ENCODE measurements at regions not wholly inside any gene's neighbourhood (a gene's known extent, or its start where the extent isn't known, plus 50 kb on each side); places are given as distances from the start of the nearest gene placed in this dataset.

DNA sequence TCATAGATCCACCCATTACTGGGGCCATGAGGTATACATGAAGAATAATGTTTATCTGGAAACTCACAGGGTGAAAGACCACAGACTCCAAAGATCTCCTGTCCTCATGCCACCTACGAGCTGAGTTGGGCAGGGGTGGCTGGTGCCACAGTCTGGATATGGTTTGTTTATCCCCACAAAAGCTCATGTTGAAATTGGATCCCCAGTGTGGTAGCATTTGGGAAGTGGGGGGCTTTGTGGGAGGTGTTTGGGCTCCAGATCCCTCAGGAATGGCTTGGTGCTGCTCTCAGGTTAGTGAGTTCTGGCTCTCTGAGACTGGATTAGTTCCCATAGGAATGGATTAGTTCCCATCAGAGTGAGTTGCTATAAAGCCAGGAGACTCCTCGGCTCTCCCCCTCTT is 192.3 kb upstream of the FSCB start:
- H3K27me3 ChIP-seq (replicated peaks; ENCODE audit: insufficient read depth, low read depth, low read length, poor library complexity), result no peaks in the 10 kb centered on the region
- TF ChIP-seq, protein P1, sequence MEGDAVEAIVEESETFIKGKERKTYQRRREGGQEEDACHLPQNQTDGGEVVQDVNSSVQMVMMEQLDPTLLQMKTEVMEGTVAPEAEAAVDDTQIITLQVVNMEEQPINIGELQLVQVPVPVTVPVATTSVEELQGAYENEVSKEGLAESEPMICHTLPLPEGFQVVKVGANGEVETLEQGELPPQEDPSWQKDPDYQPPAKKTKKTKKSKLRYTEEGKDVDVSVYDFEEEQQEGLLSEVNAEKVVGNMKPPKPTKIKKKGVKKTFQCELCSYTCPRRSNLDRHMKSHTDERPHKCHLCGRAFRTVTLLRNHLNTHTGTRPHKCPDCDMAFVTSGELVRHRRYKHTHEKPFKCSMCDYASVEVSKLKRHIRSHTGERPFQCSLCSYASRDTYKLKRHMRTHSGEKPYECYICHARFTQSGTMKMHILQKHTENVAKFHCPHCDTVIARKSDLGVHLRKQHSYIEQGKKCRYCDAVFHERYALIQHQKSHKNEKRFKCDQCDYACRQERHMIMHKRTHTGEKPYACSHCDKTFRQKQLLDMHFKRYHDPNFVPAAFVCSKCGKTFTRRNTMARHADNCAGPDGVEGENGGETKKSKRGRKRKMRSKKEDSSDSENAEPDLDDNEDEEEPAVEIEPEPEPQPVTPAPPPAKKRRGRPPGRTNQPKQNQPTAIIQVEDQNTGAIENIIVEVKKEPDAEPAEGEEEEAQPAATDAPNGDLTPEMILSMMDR (conservative IDR thresholded peaks at IDR 0.05; ENCODE audit: low read depth, low read length), result no peak
- TF ChIP-seq EZH2 (IDR thresholded peaks at IDR 0.05; ENCODE audit: borderline replicate concordance, low read depth, low read length, poor library complexity, severe bottlenecking), result no peak
- no peak overlapping the region for H3K27ac ChIP-seq (ENCODE audit: low read depth, low read length, poor library complexity, severe bottlenecking)
- DNase-seq (ENCODE audit: low spot score), result no peak
- BruUV-seq (replicated peaks), result no TSS peak
- ChIA-PET CTCF (interaction anchor here (0.9 kb wide), 1 partner anchor 26 kb away, joined by 3 read pairs; no protein-coding TSS in a partner anchor), POLR2A (ENCODE audit: low non-redundant PET) (no interaction called here)
- no peaks in the 10 kb centered on the region for H3K36me3 ChIP-seq (ENCODE audit: insufficient read depth, low read length, poor library complexity, severe bottlenecking)
- H3K4me1 ChIP-seq (ENCODE audit: insufficient read depth, low read length, poor library complexity, severe bottlenecking), result no peaks in the 10 kb centered on the region
- H3K4me3 ChIP-seq (ENCODE audit: low read depth, low read length, poor library complexity, severe bottlenecking), result no peak overlapping the region
- H3K9me3 ChIP-seq (ENCODE audit: low read depth, low read length, poor library complexity, severe bottlenecking), result no peaks in the 10 kb centered on the region
- intact Hi-C loops (cut with micrococcal nuclease; ENCODE audit: unreplicated experiment), result no loop called here

DNA sequence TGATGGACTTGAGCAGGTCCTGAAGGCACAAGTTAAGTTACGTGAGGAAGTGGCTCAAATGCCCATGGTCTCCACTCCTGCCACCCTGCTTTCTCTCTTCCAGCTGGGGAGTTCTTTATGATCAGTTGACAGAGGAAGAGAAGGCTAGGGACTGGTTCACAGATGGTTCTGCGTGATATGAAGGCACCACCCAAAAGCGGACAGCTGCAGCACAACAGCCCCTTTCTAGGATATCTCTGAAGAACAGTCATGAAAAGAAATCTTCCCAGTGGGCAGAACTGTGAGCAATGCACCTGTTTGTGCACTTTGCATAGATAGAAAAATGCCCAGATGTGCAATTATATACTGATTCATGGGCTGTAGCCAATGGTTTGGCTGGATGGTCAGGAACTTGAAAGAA is 162.4 kb upstream of the FSCB start:
- BruUV-seq (replicated peaks), result no TSS peak
- no peak for DNase-seq (ENCODE audit: low spot score)
- ChIA-PET CTCF (no interaction called here), POLR2A (ENCODE audit: low non-redundant PET) (no interaction called here)
- Histone ChIP-seq H3K4me3 (ENCODE audit: low read depth, low read length, poor library complexity, severe bottlenecking) (no peak overlapping the region), H3K27me3 (replicated peaks; ENCODE audit: insufficient read depth, low read depth, low read length, poor library complexity) (no peaks in the 10 kb centered on the region), H3K4me1 (ENCODE audit: insufficient read depth, low read length, poor library complexity, severe bottlenecking) (no peaks in the 10 kb centered on the region), H3K9me3 (ENCODE audit: low read depth, low read length, poor library complexity, severe bottlenecking) (no peaks in the 10 kb centered on the region), H3K36me3 (ENCODE audit: insufficient read depth, low read length, poor library complexity, severe bottlenecking) (no peaks in the 10 kb centered on the region), H3K27ac (ENCODE audit: low read depth, low read length, poor library complexity, severe bottlenecking) (no peak overlapping the region)
- no peak for TF ChIP-seq EZH2 (IDR thresholded peaks at IDR 0.05; ENCODE audit: borderline replicate concordance, low read depth, low read length, poor library complexity, severe bottlenecking)
- TF ChIP-seq, protein P1 (conservative IDR thresholded peaks at IDR 0.05; ENCODE audit: low read depth, low read length), result no peak
- intact Hi-C loops (cut with micrococcal nuclease; ENCODE audit: unreplicated experiment), result no loop called here

DNA sequence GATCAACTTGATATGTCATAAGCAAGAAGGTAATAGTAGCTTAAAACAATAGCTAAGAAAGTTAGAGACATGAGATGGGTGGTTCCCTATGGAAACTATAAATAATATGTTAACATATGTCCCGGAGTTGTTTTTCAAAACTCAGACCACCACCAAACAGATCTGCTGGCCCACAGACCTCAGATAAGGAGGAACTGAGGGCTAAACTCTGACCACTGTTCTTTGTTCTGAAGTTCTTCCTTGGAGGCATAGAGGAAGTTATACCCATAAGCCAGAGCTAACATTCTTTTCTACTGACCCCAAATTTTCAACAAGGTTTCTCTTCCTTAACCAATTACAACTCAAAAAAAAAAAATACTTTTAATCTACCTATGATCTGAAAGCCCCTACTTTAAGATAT is 156.1 kb upstream of the FSCB start:
- Histone ChIP-seq H3K27me3 (replicated peaks; ENCODE audit: insufficient read depth, low read depth, low read length, poor library complexity) (no peaks in the 10 kb centered on the region), H3K9me3 (ENCODE audit: low read depth, low read length, poor library complexity, severe bottlenecking) (no peaks in the 10 kb centered on the region), H3K4me3 (ENCODE audit: low read depth, low read length, poor library complexity, severe bottlenecking) (no peak overlapping the region), H3K27ac (ENCODE audit: low read depth, low read length, poor library complexity, severe bottlenecking) (no peak overlapping the region), H3K36me3 (ENCODE audit: insufficient read depth, low read length, poor library complexity, severe bottlenecking) (no peaks in the 10 kb centered on the region), H3K4me1 (ENCODE audit: insufficient read depth, low read length, poor library complexity, severe bottlenecking) (peaks cover 5% of the 10 kb centered on the region)
- no peak for TF ChIP-seq EZH2 (IDR thresholded peaks at IDR 0.05; ENCODE audit: borderline replicate concordance, low read depth, low read length, poor library complexity, severe bottlenecking)
- TF ChIP-seq, protein P1 (conservative IDR thresholded peaks at IDR 0.05; ENCODE audit: low read depth, low read length), result no peak
- ChIA-PET CTCF (no interaction called here), POLR2A (ENCODE audit: low non-redundant PET) (no interaction called here)
- BruUV-seq (replicated peaks), result no TSS peak
- intact Hi-C loops (cut with micrococcal nuclease; ENCODE audit: unreplicated experiment), result no loop called here
- DNase-seq (ENCODE audit: low spot score), result no peak
